ENCODE measurements at regions not wholly inside any gene's neighbourhood (a gene's known extent, or its start where the extent isn't known, plus 50 kb on each side); places are given as distances from the start of the nearest gene placed in this dataset.
"Not testable (repeated sequence)": the region's sequence is repeated elsewhere in the genome, so short reads cannot be mapped to it uniquely, and the experiment has no call there.

DNA sequence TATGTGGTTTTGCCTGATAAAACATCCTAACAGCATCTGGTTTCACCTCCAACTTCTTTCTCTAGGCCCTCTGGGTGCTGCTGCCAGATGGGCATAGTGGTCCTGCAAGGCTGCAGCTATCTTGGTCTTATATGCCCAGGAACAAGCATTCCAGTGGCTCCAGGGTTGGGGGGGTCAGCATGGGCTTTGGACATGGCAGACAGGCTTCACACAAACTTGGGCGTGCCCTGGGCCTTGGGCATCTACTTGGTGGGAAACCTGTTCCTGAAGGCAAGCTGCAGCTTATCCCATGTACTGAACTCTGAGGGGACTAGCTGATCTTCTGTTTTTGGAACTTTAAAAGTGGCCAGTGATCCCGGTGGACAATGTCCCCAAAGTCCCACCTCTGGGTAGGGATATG, 54.9 kb upstream of the ZNF678 start:
- no peaks in the 10 kb centered on the region for H3K36me3 ChIP-seq (replicated peaks in 1 of 2; ENCODE audit: control insufficient read depth in 1 of 2, insufficient read depth in 2 of 2, low read length in 1 of 2)
- no peaks in the 10 kb centered on the region for H4K20me1 ChIP-seq (ENCODE audit: insufficient read depth)
- no peaks in the 10 kb centered on the region for H3K4me1 ChIP-seq (ENCODE audit: control insufficient read depth in 1 of 2, insufficient read depth in 2 of 2, low read depth in 1 of 2, low read length in 1 of 2)
- no peaks in the 10 kb centered on the region for H3F3A ChIP-seq (replicated peaks; ENCODE audit: insufficient read depth)
- no peaks in the 10 kb centered on the region for H3K27me3 ChIP-seq (ENCODE audit: insufficient read depth)
- no peak overlapping the region for H3K4me3 ChIP-seq (ENCODE audit: low read depth in 2 of 2, low read length in 1 of 2)
- POLR2A ChIA-PET = no interaction called here
- CTCF ChIA-PET = no interaction called here
- no peaks in the 10 kb centered on the region for H3K9me3 ChIP-seq
- no peaks in the 10 kb centered on the region for H3K79me2 ChIP-seq (ENCODE audit: insufficient read depth)
- no peak overlapping the region for H3K4me2 ChIP-seq
- H2AFZ ChIP-seq (ENCODE audit: low read depth) = no peak overlapping the region
- DNase-seq = no peak
- H3K27ac ChIP-seq (ENCODE audit: low read depth in 2 of 2, low read length in 1 of 2) = no peak overlapping the region
- WGBS (ENCODE audit: low lambda C conversion rate) = no CpG with 5 or more reads among the region's 2 CpGs
- no peaks in the 10 kb centered on the region for H3K9me2 ChIP-seq
- H3K9ac ChIP-seq = no peak overlapping the region
- TF ChIP-seq MEF2A (IDR thresholded peaks at IDR 0.05; ENCODE audit: borderline replicate concordance, low read depth) = no peak
- TF ChIP-seq RCOR1 (IDR thresholded peaks at IDR 0.05; ENCODE audit: low read length) = no peak
- no peak for TF ChIP-seq RAD21 (IDR thresholded peaks at IDR 0.05; ENCODE audit: low read length)
- no peak for TF ChIP-seq GATA2 (CRISPR knock-in tag; IDR thresholded peaks at IDR 0.05)
- TF ChIP-seq, protein P1, sequence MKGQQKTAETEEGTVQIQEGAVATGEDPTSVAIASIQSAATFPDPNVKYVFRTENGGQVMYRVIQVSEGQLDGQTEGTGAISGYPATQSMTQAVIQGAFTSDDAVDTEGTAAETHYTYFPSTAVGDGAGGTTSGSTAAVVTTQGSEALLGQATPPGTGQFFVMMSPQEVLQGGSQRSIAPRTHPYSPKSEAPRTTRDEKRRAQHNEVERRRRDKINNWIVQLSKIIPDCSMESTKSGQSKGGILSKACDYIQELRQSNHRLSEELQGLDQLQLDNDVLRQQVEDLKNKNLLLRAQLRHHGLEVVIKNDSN (IDR thresholded peaks at IDR 0.05; ENCODE audit: borderline replicate concordance, low read depth) = no peak

DNA sequence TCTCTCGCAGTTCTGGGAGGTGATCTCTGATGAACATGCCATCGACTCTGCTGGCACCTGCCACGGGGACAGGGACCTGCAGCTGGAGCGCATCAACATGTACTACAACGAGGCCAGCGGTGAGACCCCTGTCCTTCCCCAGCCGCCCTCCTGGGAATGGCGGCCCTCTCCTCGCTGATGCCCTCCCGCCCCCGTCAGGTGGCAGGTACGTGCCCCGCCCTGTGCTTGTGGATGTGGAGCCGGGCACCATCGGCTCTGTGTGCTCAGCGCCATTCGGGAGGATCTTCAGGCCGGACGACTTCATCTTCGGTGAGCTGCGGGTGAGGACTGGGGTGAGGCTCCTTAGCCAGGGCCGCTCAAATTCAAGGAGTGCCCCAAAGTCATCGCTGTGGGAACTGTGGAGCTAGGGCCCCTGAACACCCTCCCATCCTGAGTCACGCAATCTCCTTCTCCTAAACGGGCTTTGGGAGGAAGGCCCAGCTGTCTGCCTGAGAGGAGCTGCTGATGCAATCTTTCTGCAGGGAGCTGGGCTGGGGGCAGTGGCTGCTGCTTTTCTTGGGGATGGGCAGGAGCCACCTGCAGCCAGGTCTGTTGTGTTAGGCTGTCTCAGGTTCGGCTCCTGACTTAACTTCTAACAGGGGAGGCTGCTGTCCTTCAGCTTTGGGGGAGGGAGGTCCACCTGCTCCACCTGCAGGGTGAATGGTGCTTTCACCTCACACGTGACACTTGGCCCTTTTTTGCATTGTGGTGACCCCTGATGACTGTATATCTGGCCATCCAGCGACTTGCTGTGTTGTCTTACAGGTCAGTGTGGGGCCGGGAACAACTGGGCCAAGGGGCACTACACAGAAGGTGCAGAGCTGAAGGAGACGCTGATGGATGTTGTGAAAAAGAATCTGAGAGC, 56.6 kb upstream of the ZNF678 start:
- POLR2A ChIA-PET; H3K27ac ChIP-seq (ENCODE audit: low read depth in 2 of 2, low read length in 1 of 2); H3K27me3 ChIP-seq (ENCODE audit: insufficient read depth); H3K9ac ChIP-seq; H3F3A ChIP-seq (replicated peaks; ENCODE audit: insufficient read depth); H3K79me2 ChIP-seq (ENCODE audit: insufficient read depth); H2AFZ ChIP-seq (ENCODE audit: low read depth); H3K36me3 ChIP-seq (replicated peaks in 1 of 2; ENCODE audit: control insufficient read depth in 1 of 2, insufficient read depth in 2 of 2, low read length in 1 of 2); H3K9me3 ChIP-seq; H3K4me2 ChIP-seq; H3K4me1 ChIP-seq (ENCODE audit: control insufficient read depth in 1 of 2, insufficient read depth in 2 of 2, low read depth in 1 of 2, low read length in 1 of 2); H3K9me2 ChIP-seq; H4K20me1 ChIP-seq (ENCODE audit: insufficient read depth); DNase-seq; CTCF ChIA-PET; H3K4me3 ChIP-seq (ENCODE audit: low read depth in 2 of 2, low read length in 1 of 2): not testable (repeated sequence)
- 71% methylated on average over 7 of the region's 30 CpGs for WGBS (ENCODE audit: low lambda C conversion rate)

DNA sequence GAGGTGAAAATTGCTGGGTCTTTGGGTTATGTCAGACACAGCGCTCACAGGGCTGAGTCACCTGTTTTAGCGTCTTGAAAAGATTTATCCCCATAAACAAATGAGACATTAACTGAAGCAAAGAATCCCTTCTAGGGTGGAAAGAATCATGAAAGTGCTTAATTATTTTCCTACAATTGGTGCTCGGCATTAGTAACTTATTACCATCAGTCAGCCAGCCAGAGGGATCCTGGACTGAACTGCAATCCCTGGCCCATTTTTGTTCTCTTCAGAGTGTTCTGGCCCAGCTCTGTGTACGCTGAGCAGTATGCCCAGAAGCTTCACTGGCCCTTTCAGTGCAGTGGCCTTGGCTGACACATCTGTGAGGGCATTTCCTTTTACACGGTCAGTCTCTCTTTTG, 67.3 kb upstream of the ZNF678 start:
- CTCF ChIA-PET; H3K27ac ChIP-seq (ENCODE audit: low read depth in 2 of 2, low read length in 1 of 2); H3K79me2 ChIP-seq (ENCODE audit: insufficient read depth); H3K4me3 ChIP-seq (ENCODE audit: low read depth in 2 of 2, low read length in 1 of 2); H3K9me3 ChIP-seq; DNase-seq; H3K4me1 ChIP-seq (ENCODE audit: control insufficient read depth in 1 of 2, insufficient read depth in 2 of 2, low read depth in 1 of 2, low read length in 1 of 2); H3F3A ChIP-seq (replicated peaks; ENCODE audit: insufficient read depth); POLR2A ChIA-PET; H3K9me2 ChIP-seq; H3K4me2 ChIP-seq; H2AFZ ChIP-seq (ENCODE audit: low read depth); H3K36me3 ChIP-seq (replicated peaks in 1 of 2; ENCODE audit: control insufficient read depth in 1 of 2, insufficient read depth in 2 of 2, low read length in 1 of 2); H3K9ac ChIP-seq; H3K27me3 ChIP-seq (ENCODE audit: insufficient read depth); H4K20me1 ChIP-seq (ENCODE audit: insufficient read depth): not testable (repeated sequence)
- WGBS (ENCODE audit: low lambda C conversion rate) = 40% methylated on average over 3 of the region's 5 CpGs

DNA sequence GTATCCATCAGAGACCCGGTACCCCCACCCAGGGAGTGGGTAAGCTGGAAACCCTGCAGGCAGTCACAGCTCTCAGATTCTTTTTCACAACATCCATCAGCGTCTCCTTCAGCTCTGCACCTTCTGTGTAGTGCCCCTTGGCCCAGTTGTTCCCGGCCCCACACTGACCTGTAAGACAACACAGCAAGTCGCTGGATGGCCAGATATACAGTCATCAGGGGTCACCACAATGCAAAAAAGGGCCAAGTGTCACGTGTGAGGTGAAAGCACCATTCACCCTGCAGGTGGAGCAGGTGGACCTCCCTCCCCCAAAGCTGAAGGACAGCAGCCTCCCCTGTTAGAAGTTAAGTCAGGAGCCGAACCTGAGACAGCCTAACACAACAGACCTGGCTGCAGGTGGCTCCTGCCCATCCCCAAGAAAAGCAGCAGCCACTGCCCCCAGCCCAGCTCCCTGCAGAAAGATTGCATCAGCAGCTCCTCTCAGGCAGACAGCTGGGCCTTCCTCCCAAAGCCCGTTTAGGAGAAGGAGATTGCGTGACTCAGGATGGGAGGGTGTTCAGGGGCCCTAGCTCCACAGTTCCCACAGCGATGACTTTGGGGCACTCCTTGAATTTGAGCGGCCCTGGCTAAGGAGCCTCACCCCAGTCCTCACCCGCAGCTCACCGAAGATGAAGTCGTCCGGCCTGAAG, 69.3 kb upstream of the ZNF678 start:
- H4K20me1 ChIP-seq (ENCODE audit: insufficient read depth); POLR2A ChIA-PET; H3K9me2 ChIP-seq; H3K4me2 ChIP-seq; H3K9me3 ChIP-seq; H3K36me3 ChIP-seq (replicated peaks in 1 of 2; ENCODE audit: control insufficient read depth in 1 of 2, insufficient read depth in 2 of 2, low read length in 1 of 2); H3K4me3 ChIP-seq (ENCODE audit: low read depth in 2 of 2, low read length in 1 of 2); H3K4me1 ChIP-seq (ENCODE audit: control insufficient read depth in 1 of 2, insufficient read depth in 2 of 2, low read depth in 1 of 2, low read length in 1 of 2); CTCF ChIA-PET; H2AFZ ChIP-seq (ENCODE audit: low read depth); H3K27me3 ChIP-seq (ENCODE audit: insufficient read depth); H3K27ac ChIP-seq (ENCODE audit: low read depth in 2 of 2, low read length in 1 of 2); H3K9ac ChIP-seq; H3F3A ChIP-seq (replicated peaks; ENCODE audit: insufficient read depth); H3K79me2 ChIP-seq (ENCODE audit: insufficient read depth); DNase-seq: not testable (repeated sequence)
- 36% methylated on average over 2 of the region's 14 CpGs for WGBS (ENCODE audit: low lambda C conversion rate)
